ENCODE measurements at regions not wholly inside any gene's neighbourhood (a gene's known extent, or its start where the extent isn't known, plus 50 kb on each side); places are given as distances from the start of the nearest gene placed in this dataset.

DNA sequence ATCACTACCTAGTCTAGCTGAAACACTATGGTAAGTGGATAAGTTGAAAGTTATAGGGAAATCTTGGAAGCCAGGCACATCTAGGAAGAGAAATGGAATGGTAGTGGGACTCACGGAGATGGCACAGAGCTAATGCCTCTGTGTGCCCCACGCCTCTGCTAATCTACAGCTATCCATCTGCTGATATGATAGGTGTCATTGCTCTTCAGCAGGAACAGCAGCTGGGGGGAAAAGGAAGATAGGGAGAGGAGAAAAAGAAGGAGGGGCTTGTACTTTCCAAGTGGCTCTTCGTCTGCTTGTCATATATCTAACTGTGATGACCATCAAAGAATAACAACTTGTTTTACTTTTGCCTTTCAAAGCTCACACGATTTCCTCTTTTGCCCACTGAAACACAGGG is 1199.1 kb upstream of the SORCS1 start:
- H3K4me3 ChIP-seq (ENCODE audit: low read depth, low read length) = no peak overlapping the region
- no peaks in the 10 kb centered on the region for H3K9me3 ChIP-seq (ENCODE audit: control insufficient read depth, insufficient read depth, low read depth, low read length)
- ChIA-PET CTCF (no interaction called here), POLR2A (no interaction called here)
- H3K27ac ChIP-seq (ENCODE audit: extremely low read depth, low read depth, low read length) = no peak overlapping the region
- no peaks in the 10 kb centered on the region for H3K36me3 ChIP-seq (ENCODE audit: control insufficient read depth in 2 of 2, insufficient read depth in 1 of 2, low read length in 2 of 2)
- TF ChIP-seq MZF1 (tag by site-specific recombination; IDR thresholded peaks at IDR 0.05; ENCODE audit: borderline replicate concordance) (no peak), ZNF112 (tag by site-specific recombination; IDR thresholded peaks at IDR 0.05) (no peak)
- TF ChIP-seq, protein P1, sequence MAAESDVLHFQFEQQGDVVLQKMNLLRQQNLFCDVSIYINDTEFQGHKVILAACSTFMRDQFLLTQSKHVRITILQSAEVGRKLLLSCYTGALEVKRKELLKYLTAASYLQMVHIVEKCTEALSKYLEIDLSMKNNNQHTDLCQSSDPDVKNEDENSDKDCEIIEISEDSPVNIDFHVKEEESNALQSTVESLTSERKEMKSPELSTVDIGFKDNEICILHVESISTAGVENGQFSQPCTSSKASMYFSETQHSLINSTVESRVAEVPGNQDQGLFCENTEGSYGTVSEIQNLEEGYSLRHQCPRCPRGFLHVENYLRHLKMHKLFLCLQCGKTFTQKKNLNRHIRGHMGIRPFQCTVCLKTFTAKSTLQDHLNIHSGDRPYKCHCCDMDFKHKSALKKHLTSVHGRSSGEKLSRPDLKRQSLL (tag by site-specific recombination; IDR thresholded peaks at IDR 0.05) = no peak
- H3K4me1 ChIP-seq (ENCODE audit: control insufficient read depth, insufficient read depth, low read length) = no peaks in the 10 kb centered on the region

DNA sequence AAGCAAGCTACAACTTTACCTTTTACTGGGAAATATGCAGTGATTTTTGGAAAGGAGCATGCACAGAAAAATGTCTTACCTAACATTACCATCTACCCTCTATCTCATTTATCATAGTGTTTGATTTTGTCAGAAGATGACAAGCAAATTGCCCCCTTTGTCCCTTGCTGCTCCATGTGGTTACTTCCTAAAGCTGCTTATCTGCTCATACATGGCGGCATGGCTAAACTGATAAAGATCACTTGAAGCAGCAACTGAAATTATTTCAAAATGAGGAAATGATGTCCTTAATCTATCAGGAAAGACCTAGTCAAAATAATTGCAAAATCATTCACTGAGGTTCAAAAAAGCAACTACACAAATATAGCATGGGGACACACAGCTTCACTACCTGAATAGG is 1198.5 kb upstream of the SORCS1 start:
- H3K9me3 ChIP-seq (ENCODE audit: control insufficient read depth, insufficient read depth, low read depth, low read length) = no peaks in the 10 kb centered on the region
- H3K4me3 ChIP-seq (ENCODE audit: low read depth, low read length) = no peak overlapping the region
- ChIA-PET POLR2A (no interaction called here), CTCF (no interaction called here)
- H3K36me3 ChIP-seq (ENCODE audit: control insufficient read depth in 2 of 2, insufficient read depth in 1 of 2, low read length in 2 of 2) = no peaks in the 10 kb centered on the region
- no peaks in the 10 kb centered on the region for H3K4me1 ChIP-seq (ENCODE audit: control insufficient read depth, insufficient read depth, low read length)
- TF ChIP-seq ZNF558 (tag by site-specific recombination; IDR thresholded peaks at IDR 0.05) (no peak), ZNF223 (tag by site-specific recombination; IDR thresholded peaks at IDR 0.05) (no peak), ZNF654 (tag by site-specific recombination; IDR thresholded peaks at IDR 0.05; ENCODE audit: low read depth) (no peak), ZNF311 (tag by site-specific recombination; IDR thresholded peaks at IDR 0.05; ENCODE audit: borderline replicate concordance) (no peak), ZNF585B (tag by site-specific recombination; IDR thresholded peaks at IDR 0.05) (no peak), ZNF175 (tag by site-specific recombination; IDR thresholded peaks at IDR 0.05) (no peak), ZNF394 (tag by site-specific recombination; IDR thresholded peaks at IDR 0.05; ENCODE audit: borderline replicate concordance) (no peak)
- H3K27ac ChIP-seq (ENCODE audit: extremely low read depth, low read depth, low read length) = no peak overlapping the region

DNA sequence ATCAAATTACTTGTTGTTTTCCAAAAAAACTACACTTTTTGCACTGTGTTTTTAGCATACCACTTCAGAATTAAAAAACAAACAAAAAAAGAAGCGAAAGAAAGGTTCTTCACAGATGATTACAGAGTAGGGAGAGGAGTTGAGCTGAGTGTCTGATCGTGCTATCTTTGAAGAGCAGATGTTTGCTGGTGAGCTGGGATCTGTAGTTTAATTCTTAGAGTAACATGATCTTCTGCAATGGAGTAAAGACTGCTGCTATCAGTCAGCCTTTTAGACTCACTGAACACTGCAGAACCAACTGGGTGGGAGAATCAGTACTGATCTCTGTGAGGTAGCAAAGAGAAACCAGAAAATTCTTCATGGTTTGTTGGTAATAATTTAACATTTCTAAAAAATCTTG is 1197.8 kb upstream of the SORCS1 start:
- TF ChIP-seq ZNF2 (tag by site-specific recombination; IDR thresholded peaks at IDR 0.05) (no peak), ZNF19 (tag by site-specific recombination; IDR thresholded peaks at IDR 0.05; ENCODE audit: low read depth) (no peak), ZNF707 (tag by site-specific recombination; IDR thresholded peaks at IDR 0.05) (no peak), ZNF621 (tag by site-specific recombination; IDR thresholded peaks at IDR 0.05) (no peak), ZNF16 (tag by site-specific recombination; IDR thresholded peaks at IDR 0.05; ENCODE audit: low read depth) (no peak), ZBTB1 (tag by site-specific recombination; IDR thresholded peaks at IDR 0.05) (no peak), ZNF596 (tag by site-specific recombination; IDR thresholded peaks at IDR 0.05) (no peak), ZNF530 (tag by site-specific recombination; IDR thresholded peaks at IDR 0.05; ENCODE audit: low read depth) (no peak), ZNF416 (tag by site-specific recombination; IDR thresholded peaks at IDR 0.05) (no peak), ZNF558 (tag by site-specific recombination; IDR thresholded peaks at IDR 0.05) (no peak), PRDM1 (tag by site-specific recombination; IDR thresholded peaks at IDR 0.05) (no peak), ZBTB21 (tag by site-specific recombination; IDR thresholded peaks at IDR 0.05) (no peak), ZNF341 (tag by site-specific recombination; IDR thresholded peaks at IDR 0.05; ENCODE audit: low read depth) (no peak), SCRT1 (tag by site-specific recombination; IDR thresholded peaks at IDR 0.05; ENCODE audit: borderline replicate concordance) (no peak), REPIN1 (tag by site-specific recombination; IDR thresholded peaks at IDR 0.05; ENCODE audit: low read depth) (no peak), ZNF830 (tag by site-specific recombination; IDR thresholded peaks at IDR 0.05; ENCODE audit: low read depth) (no peak)
- Histone ChIP-seq H3K4me1 (ENCODE audit: control insufficient read depth, insufficient read depth, low read length) (no peaks in the 10 kb centered on the region), H3K4me3 (ENCODE audit: low read depth, low read length) (no peak overlapping the region), H3K36me3 (ENCODE audit: control insufficient read depth in 2 of 2, insufficient read depth in 1 of 2, low read length in 2 of 2) (no peaks in the 10 kb centered on the region), H3K27ac (ENCODE audit: extremely low read depth, low read depth, low read length) (no peak overlapping the region), H3K9me3 (ENCODE audit: control insufficient read depth, insufficient read depth, low read depth, low read length) (no peaks in the 10 kb centered on the region)
- ChIA-PET CTCF (no interaction called here), POLR2A (no interaction called here)
